Body of pancreas (tissue), 4 donors: ENCODE measurements at regions not wholly inside any gene's neighbourhood (a gene's known extent, or its start where the extent isn't known, plus 50 kb on each side); places are given as distances from the start of the nearest gene placed in this dataset.

ENCODE experiments used
- ATAC-seq: fragments of 150-250 bp; one replicate; pipeline ENCODE4 v1.9.1; 2016
- DNase-seq, 4 donors: peaks; one replicate each; pipeline ENCODE4 v3.0.0-alpha.2; 2019
- H3K27ac ChIP-seq, 4 donors: fragments of 200-600 bp; sonication (generic); 1 replicate in 3 of 4; 2 replicates in 1 of 4; pipeline versions ENCODE4 v1.5.1 to v1.6.1; 2016 to 2019; ENCODE audit warnings: mild to moderate bottlenecking in 1 of 4, mixed read lengths in 1 of 4, moderate library complexity in 1 of 4
- H3K27me3 ChIP-seq, 2 donors: fragments of 200-600 bp; sonication (generic); one replicate each; pipeline ENCODE4 v1.6.0; 2016; ENCODE audit warnings: mild to moderate bottlenecking in 1 of 2
- H3K36me3 ChIP-seq, 2 donors: fragments of 200-600 bp; sonication (generic); replicated peaks in 1 of 2; 2 replicates each; pipeline ENCODE4 v1.5.1; 2016; ENCODE audit warnings: low read depth in 2 of 2; ENCODE audit not compliant: insufficient read depth in 1 of 2
- H3K4me1 ChIP-seq: fragments of 200-600 bp; sonication (generic); one replicate; pipeline ENCODE4 v1.6.0; 2016
- H3K4me3 ChIP-seq, 2 donors: fragments of 200-600 bp; sonication (generic); 1 replicate in 1 of 2; 2 replicates in 1 of 2; pipeline ENCODE4 v1.5.1; 2016 to 2019
- H3K9me3 ChIP-seq, 3 donors: fragments of 200-600 bp; sonication (generic); 1 replicate in 2 of 3; 2 replicates in 1 of 3; pipeline ENCODE4 v1.5.1; 2016
- POLR2A ChIP-seq, 3 donors: fragments of 450-650 bp; IDR thresholded peaks; one replicate each; pipeline ENCODE4 v1.6.1; 2016; ENCODE audit warnings: antibody characterized with exemption in 3 of 3, mild to moderate bottlenecking in 2 of 3
- WGBS, 2 donors: methylation state at CpG; one replicate each; pipeline ENCODE4 v1.1.5; 2017; 5-methylcytosine and 5-hydroxymethylcytosine counted together
- intact Hi-C: fragments of 100-400 bp; cut with DNase I; formaldehyde crosslinking; loops from one replicate; pipeline ENCODE4 v1.15.1; 2023
- TF ChIP-seq, protein P1 (sequence below), 7 experiments: fragments of 450-650 bp in 4 of 7; fragments of 200-600 bp in 3 of 7; sonication (generic) in 3 of 7; IDR thresholded peaks; one replicate each; pipeline ENCODE4 v1.5.1; 2016 to 2019; ENCODE audit warnings: antibody characterized with exemption in 7 of 7

DNA sequence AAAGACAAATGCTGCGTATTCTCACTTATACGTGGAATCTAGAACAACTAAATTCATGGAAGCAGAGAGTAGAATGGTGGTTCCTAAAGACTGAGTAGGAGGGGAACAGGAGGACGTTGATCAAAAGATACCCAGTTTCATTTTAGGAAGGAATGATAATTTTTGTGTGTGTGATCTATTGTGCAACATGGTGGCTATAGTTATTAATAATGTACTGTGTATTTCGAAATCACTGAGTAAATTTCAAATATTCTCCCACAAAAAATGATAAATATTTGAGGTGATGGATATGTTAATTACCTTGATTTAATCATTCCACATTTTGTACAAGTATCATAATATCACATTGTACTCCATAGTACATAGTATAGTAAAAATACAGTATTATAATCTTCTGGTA is 187.5 kb downstream of the MOXD1 start:
- H3K27ac ChIP-seq: no peak overlapping the region
- no peaks in the 10 kb centered on the region for H3K27me3 ChIP-seq
- H3K36me3 ChIP-seq: no peaks in the 10 kb centered on the region
- ATAC-seq (no peak), DNase-seq (no peak)
- TF ChIP-seq, protein P1, sequence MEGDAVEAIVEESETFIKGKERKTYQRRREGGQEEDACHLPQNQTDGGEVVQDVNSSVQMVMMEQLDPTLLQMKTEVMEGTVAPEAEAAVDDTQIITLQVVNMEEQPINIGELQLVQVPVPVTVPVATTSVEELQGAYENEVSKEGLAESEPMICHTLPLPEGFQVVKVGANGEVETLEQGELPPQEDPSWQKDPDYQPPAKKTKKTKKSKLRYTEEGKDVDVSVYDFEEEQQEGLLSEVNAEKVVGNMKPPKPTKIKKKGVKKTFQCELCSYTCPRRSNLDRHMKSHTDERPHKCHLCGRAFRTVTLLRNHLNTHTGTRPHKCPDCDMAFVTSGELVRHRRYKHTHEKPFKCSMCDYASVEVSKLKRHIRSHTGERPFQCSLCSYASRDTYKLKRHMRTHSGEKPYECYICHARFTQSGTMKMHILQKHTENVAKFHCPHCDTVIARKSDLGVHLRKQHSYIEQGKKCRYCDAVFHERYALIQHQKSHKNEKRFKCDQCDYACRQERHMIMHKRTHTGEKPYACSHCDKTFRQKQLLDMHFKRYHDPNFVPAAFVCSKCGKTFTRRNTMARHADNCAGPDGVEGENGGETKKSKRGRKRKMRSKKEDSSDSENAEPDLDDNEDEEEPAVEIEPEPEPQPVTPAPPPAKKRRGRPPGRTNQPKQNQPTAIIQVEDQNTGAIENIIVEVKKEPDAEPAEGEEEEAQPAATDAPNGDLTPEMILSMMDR (IDR thresholded peaks at IDR 0.05): no peak
- no peak for TF ChIP-seq POLR2A (IDR thresholded peaks at IDR 0.05)
- no peak overlapping the region for H3K4me3 ChIP-seq
- no peaks in the 10 kb centered on the region for H3K4me1 ChIP-seq
- 42% methylated on average over 4 of the region's 4 CpGs for WGBS, 2 donors
- no peaks in the 10 kb centered on the region for H3K9me3 ChIP-seq
- intact Hi-C loops: no loop called here

DNA sequence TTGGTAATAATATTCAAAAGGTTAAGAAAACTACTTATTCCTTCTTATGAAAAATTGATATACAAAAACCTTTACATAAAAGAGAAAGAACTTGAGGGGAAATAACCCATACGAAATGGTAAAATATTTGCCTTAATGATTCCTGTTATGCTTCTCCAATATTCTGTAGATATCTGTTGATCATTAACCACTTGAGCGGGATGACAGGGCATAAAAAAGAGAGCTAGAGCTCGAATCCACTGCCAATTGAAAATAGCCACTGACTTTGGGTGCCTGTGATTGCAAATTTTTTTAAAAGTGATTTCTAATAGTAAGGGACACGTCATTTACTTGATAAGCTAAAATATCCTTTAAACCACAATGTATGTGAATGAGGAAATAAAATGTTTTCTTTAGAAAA is 188.1 kb downstream of the MOXD1 start:
- 37 to 41% methylated on average over 4 of the region's 4 CpGs for WGBS, 2 donors
- Histone ChIP-seq H3K27me3 (no peaks in the 10 kb centered on the region), H3K4me3 (no peak overlapping the region), H3K36me3 (no peaks in the 10 kb centered on the region), H3K9me3 (no peaks in the 10 kb centered on the region), H3K27ac (no peak overlapping the region), H3K4me1 (no peaks in the 10 kb centered on the region)
- intact Hi-C loops: no loop called here
- DNase-seq (no peak), ATAC-seq (no peak)
- TF ChIP-seq POLR2A (IDR thresholded peaks at IDR 0.05): no peak
- TF ChIP-seq, protein P1 (IDR thresholded peaks at IDR 0.05): no peak

DNA sequence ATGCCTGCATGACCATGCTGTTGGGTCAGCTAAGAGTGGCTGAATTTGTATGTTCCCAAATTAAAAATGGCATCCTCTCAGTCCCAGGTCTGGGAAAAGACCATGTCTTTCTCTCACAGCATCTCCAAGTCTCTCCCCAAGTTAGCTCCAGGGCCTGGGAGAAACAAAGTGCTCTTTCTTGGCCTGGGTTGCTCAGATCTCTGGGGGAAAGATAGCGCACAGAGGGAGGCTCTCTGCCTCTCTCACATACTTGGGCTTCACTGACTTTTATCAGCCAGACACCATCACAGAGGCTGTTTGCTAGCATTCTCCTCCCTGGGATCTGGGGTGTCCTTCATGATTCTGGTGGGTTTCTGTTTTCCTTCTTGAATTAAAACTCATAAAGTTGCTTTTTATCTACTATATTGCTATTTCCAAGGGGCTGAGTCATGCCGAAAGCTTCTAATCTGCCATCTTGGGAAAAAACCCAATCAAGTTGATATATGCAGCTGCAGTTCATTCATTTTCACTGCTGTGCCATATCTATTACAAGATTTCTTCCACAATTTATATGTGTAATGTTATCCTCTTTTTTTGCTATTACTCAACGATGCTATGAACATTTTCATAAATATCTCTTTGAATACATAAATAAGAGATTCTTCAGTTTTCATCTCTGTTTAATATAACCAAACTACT is 190.2 kb downstream of the MOXD1 start:
- Histone ChIP-seq H3K27me3 (no peaks in the 10 kb centered on the region), H3K4me1 (no peaks in the 10 kb centered on the region), H3K36me3 (no peaks in the 10 kb centered on the region), H3K27ac (no peak overlapping the region), H3K9me3 (no peaks in the 10 kb centered on the region), H3K4me3 (no peak overlapping the region)
- 58 to 66% methylated on average over 3 of the region's 3 CpGs for WGBS, 2 donors
- DNase-seq: no peak
- TF ChIP-seq, protein P1 (IDR thresholded peaks at IDR 0.05): no peak
- no peak for TF ChIP-seq POLR2A (IDR thresholded peaks at IDR 0.05)
- no peak for ATAC-seq
- intact Hi-C loops: no loop called here

DNA sequence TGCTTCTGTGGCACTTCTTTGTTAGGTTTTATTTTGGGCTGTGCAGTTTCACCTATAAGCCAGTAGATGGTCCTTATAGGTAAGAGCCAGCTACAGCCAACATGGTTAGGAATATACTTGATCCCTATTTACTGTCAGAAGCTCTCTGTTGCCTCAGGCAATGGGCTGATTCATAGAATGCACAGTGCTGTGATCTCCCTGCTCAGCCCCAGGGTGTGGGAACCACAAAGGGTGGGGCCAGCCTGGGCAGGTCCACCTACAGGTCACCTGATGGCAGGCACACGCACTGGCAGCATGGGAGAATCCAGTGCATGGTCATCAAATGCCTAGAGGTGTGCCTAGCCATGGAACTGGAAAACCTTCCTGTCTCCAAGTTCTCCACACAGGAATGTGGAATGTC is 191.9 kb downstream of the MOXD1 start:
- no peak overlapping the region for H3K27ac ChIP-seq
- no peaks in the 10 kb centered on the region for H3K9me3 ChIP-seq
- no peaks in the 10 kb centered on the region for H3K4me1 ChIP-seq
- no peaks in the 10 kb centered on the region for H3K27me3 ChIP-seq
- ATAC-seq (no peak), DNase-seq (no peak)
- H3K4me3 ChIP-seq: no peak overlapping the region
- intact Hi-C loops: no loop called here
- no peaks in the 10 kb centered on the region for H3K36me3 ChIP-seq
- 69% methylated on average over 1 of the region's 1 CpG; no CpG with 5 or more reads in 1 of the 2 donors for WGBS, 2 donors
- TF ChIP-seq, protein P1 (IDR thresholded peaks at IDR 0.05): no peak
- no peak for TF ChIP-seq POLR2A (IDR thresholded peaks at IDR 0.05)

DNA sequence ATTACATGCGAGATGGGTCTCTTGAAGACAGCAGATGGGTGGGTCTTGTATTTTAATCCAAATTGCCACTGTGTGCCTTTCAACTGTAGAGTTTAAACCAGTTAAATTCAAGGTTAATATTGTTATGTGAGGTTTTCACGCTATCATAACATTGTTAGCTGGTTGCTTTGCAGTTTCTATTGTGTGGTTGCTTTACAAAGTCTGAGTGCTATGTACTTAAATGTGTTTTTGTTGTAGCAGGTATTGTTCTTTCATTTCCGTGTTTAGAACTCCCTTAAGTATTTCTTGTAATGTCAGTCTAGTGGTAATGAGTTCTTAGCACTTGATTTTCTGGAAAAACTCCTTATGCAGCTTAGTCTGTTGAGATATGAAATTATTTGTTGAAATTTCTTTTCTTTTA is 193.3 kb downstream of the MOXD1 start:
- no peaks in the 10 kb centered on the region for H3K36me3 ChIP-seq
- intact Hi-C loops: no loop called here
- no peaks in the 10 kb centered on the region for H3K27me3 ChIP-seq
- no peaks in the 10 kb centered on the region for H3K4me1 ChIP-seq
- H3K9me3 ChIP-seq: no peaks in the 10 kb centered on the region
- no peak overlapping the region for H3K27ac ChIP-seq
- H3K4me3 ChIP-seq: no peak overlapping the region
- no peak for DNase-seq
- no peak for ATAC-seq
- WGBS, 2 donors: 75 to 88% methylated on average over 3 of the region's 3 CpGs
- TF ChIP-seq, protein P1 (IDR thresholded peaks at IDR 0.05): no peak
- no peak for TF ChIP-seq POLR2A (IDR thresholded peaks at IDR 0.05)
